GM18511 (cell line): ENCODE measurements at regions not wholly inside any gene's neighbourhood (a gene's known extent, or its start where the extent isn't known, plus 50 kb on each side); places are given as distances from the start of the nearest gene placed in this dataset.

ENCODE experiments used
- ATAC-seq: cut with Tn5 transposase; IDR thresholded peaks from one replicate; pipeline ENCODE4 v1.9.1; 2021; ENCODE audit warnings: mild to moderate bottlenecking, moderate library complexity; ENCODE audit not compliant: unreplicated experiment

DNA sequence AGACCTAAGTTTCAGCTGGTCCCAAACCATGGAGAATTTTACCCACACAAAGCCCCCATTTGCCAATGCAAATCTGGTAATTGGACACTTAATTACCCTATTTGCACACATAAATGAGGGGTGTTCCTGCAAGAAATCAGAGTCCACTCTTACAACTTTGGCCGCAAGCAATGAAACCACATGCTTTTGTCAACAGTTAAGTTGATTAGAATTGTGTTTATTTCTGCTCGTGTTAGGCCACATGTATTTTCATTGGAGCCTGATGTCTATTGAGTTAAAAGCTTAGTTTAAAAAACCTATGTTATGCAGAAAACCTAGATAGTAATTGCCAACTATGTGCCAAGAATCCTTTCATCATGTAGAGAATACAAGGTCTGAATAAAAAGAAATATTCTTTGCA is 153.8 kb upstream of the CMC1 start:
- ATAC-seq, result no peak

- no peak for ATAC-seq
Observed at GRCh38 chr3:28088811-28089526, 152.4 kb upstream of the CMC1 start.

GRCh38 chr3:28089527-28089897 is 151.9 kb upstream of the CMC1 start:
- ATAC-seq, result no peak

- no peak for ATAC-seq
Observed at GRCh38 chr3:28099296-28099695, 142.1 kb upstream of the CMC1 start.

DNA sequence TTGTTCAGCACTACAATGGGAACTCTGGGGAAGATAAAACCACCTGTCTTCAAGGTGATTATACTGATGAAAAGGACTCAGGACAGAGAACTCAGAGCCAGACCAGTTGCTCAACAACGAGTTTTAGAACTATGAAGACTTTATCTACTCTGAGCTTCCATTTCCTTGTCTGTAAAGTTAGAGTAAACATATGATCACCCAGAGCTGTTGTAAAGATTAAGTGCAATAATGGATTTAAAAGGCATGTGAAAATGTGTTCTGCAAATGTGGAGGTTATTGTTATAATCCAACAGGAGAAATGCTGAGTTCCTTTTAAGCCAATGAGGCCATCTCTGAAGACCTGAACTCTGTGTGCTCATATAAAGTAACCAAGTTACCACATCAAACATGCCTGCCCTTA is 139.7 kb upstream of the CMC1 start:
- no peak for ATAC-seq

DNA sequence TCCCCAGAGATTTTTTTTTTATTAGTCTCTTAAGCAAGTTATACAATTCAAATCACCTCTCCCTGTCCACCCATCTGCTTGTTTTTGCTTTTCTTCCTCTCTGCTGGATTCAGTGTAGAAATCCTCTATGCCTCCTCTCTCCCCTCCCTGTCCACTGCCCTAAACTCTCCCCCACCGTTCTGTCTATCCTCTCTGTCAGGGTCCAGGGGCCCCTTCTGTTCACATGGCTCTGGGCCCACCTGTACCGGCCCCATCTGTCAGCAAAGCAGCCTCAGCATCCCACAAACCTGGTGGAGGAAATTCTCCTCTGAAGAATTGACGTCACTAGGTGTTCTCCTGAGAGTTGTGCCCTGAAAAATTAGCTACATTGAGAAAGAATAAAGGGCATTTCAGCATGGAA is 137.6 kb upstream of the CMC1 start:
- ATAC-seq, result no peak

DNA sequence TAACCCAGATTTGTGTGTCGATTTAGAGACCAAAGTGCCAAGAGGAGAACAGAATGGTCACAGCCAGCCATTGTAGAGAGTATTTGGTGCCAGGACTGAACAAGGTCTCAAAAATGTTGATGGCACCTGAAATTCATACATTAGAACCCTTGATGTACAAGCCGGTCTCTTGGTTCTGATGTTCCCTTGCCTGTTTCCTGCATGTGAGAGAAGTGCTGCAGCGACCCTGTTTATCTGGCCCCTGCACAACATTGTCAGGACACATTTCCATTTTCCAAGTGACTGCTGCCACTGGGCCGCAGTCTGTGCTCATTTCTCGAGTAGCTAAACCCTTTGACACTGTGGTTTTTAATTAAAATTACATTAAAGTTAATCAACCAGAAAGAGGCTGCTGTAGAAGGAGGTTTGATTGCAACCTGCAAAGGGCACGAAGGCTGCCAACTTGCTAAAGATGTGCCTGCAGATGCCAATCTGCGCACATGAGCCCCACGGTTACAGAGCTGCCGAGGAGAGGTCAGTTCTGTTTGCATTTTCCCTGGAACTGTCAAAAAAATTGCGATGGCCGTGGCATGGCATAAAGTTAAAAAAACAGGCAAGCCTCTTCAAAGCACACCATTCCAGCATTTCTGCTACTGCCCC is 136.4 kb upstream of the CMC1 start:
- no peak for ATAC-seq

DNA sequence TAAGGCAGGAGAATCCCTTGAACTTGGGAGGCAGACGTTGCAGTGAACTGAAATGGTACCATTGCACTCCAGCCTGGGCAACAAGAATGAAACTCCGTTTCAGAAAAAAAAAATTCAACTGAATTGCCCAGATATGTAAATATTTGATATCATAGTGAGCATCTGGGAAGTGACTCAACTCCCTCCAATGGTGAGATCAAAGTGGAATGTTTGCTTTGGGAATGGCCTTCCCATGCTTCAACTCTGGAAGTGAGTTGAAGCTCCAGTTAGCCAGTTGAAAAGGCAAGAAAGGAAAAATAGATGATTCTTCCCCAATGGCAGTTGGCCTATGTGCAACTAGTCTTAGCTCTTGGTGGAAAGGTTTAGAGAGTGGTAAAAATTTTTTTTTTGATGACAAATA is 131.6 kb upstream of the CMC1 start:
- ATAC-seq, result no peak

DNA sequence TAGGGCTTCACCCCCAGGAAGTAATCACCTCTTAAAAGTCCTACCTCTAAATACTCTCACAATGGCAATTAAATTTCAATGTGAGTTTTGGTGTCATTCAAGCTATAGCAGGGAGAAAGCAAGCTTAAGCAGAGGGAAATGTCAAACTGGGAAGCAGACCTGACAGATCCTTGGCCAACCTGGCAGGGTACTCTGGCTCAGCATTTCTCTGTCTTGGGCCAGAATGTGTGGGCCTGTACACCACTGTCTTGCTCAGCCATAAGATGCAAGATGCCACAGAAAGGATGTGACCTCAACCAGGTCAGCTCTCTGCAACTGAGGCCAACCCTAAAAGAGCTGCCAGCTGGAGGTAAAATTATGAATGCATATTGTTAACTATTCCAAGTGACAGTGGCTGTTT is 130.6 kb upstream of the CMC1 start:
- ATAC-seq, result no peak

GRCh38 chr3:28114893-28115292 is 126.5 kb upstream of the CMC1 start:
- no peak for ATAC-seq

DNA sequence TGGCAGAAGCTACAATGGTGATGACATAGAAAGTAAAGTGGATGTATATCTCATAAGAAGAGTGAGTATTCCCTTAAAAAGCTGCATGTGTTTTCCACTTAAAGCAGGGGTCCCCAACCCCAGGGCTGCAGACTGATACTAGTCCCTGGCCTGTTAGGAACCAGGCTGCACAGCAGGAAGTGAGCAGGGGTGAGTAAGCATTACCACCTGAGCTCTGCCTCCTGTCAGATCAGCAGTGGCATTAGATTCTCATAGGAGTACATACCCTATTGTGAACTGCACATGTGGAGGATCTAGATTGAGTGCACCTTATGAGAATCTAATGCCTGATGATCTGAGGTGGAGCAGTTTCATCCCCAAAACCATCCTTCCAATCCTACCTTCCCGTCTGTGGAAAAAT is 126.1 kb upstream of the CMC1 start:
- ATAC-seq, result no peak

- ATAC-seq, result no peak
Observed at GRCh38 chr3:28117598-28117997, 123.8 kb upstream of the CMC1 start.

- ATAC-seq, result no peak
Observed at GRCh38 chr3:28118087-28118486, 123.3 kb upstream of the CMC1 start.

DNA sequence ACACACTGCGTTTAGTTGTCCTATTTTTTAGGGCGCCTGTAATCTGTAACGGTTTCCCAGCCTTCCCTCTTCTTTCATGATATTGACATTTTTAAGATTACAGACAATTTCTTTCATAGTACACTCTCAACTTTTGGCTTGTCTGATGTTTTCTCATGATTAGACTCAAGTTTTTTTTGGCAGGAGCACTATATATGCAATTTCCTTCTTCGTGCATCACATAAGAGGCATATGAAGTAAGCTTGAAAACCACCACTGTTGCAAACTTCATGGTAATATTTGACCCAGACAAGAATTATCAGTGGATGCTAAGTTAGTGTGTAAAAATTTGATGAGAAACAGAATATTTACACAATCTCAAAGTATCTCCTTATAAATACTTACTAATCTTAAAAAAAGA is 119.2 kb upstream of the CMC1 start:
- no peak for ATAC-seq

DNA sequence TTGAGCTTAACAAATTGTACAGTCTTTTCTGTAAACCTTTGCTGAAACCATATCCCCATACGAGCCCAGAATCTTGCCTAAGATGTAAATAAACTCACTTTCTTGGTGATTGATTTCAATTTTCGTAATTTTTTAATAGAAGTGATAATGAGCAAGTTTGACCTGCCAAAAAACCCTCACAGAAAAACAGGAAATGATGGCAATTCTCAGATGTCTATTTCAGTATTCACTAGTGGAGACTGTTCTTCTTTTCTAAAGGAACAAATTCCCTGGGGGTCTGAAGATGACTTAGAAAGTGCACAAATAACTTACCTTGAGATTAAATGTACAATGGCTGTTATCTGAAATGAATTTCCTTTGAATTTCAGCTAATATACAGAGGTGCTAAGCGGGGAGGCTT is 116.5 kb upstream of the CMC1 start:
- peak; percentile 53 for ATAC-seq

DNA sequence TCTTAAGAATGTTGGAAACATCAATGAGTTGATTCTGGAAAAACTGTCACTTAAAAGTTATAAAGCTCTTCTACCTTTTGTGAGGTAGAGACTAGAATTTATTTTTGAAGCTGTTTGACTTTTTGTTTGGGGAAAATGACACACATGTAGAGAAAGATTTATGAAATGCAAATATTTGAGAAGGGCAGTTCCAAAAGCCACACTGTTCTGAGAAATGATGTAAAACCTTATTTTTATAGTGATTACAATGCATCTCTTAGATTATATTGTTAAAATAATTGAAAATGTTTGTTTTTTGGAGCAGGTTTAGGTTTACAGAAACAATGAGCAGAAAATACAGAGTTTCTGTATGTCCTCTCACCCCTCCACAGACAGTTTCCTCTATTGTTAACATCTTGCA is 116.1 kb upstream of the CMC1 start:
- peak; percentile 7 for ATAC-seq

DNA sequence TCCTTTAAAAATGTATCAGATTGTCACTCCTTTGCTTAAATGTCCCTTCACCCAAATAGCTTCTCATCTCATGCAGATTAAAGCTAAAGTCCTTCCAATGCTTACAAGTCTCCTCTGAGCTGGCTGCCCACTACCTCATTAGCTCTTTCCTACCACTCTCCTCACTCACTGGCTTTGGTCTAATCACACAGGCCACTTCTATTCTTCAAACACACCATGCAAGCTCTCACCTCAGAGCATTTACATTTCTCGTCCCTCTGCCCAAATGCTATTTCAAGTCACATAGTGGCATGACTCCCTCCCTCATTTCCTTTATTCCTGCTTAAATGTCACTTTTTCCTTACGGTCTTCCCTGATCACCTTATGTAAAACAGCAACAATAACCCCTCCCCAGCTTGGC is 110.6 kb upstream of the CMC1 start:
- ATAC-seq, result no peak

DNA sequence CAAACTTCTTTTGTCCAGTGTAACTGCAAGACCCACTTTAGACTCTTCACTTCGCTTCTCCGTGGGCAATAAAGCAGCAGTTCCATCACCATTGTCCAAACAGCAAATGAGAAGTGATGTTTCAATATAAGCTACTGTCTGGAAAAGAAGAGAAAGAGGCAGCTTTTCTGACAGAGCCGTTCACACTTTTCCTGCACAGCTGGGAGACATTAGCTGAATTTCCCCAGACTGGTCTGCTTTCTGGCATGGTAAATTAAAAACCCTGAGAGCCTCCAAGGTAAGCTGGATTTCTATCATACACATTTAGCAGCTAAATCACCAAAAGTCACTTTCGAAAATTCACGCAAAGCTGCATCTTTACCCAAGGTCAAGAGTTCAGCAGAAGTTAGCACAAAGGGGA is 108.5 kb upstream of the CMC1 start:
- no peak for ATAC-seq

DNA sequence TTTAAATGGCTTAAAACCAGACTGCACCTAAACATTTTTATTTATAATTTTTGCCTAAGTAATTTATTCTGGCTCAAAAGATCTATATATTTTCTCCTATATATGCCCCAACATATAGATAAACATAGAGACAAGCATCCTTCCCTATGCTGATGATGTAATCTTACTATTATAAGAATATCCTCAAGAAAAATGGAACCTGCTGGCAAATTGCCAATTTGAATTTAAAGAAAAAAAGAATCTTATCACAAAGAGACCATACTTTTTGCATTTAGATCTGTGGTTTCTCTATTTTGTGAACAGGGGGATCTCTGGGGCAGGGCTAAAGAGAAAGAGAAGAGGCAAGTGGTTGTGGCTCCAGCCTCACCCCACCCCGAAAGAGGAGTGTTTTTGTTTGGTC is 107.2 kb upstream of the CMC1 start:
- ATAC-seq, result no peak

GRCh38 chr3:28134792-28135375 is 106.5 kb upstream of the CMC1 start:
- no peak for ATAC-seq

DNA sequence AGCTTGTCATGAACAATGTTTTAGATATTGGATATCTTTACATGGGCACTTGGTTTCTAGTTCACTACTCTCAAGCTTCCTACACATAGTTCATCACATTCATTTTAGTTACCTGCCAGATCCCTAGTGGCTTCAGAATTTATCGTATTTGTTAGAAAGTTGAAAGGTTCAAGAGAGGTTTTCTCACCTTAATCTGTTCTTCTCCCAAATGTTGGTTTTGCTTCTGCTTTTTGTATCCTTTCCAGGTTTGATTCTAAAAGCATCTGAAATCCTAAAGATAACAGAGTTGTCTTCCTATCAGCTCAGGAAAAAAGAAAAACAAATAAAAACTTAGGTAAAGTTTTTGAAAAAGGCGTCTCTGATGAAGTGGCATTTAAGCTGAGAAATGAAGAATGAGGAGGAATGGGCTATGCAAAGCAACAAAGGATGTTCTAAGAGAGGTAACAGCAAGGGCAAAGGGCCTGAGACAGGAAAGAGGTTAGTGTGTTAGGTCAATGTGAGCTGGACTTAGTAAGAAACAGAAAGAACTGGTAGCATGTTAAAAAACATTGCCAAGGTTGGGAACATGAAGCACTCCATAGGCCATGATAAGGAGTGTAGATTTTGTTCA is 104.7 kb upstream of the CMC1 start:
- ATAC-seq, result no peak

DNA sequence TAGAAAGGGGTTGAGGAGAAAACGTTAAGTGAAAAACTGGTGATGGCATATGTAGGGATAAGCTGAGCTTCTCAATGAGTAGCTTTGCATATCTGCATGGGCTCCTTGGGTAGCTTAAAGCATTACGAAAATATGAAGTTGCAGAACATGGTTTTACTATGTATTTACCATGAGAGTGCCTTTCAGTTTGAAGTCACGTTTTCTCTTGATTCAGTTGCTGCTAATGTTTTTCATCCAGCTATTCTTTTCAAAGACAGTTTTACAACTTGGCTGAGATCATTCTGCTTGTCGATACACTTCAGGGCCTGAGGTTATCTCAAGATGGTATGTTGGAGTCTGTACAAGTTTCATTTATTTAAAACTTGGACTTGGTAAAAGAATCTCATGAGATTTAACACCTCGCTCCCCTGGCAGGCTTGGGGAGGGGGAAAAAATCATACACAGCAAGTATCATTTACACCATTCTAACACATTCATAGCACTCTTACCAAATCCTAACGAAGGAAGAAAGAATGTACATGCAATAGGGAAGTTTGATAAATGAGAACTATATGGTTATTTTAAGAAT is 103.3 kb upstream of the CMC1 start:
- no peak for ATAC-seq
